ENCODE measurements at regions not wholly inside any gene's neighbourhood (a gene's known extent, or its start where the extent isn't known, plus 50 kb on each side); places are given as distances from the start of the nearest gene placed in this dataset.
A peak's percentile ranks its signal among the peaks of the same experiment; 100 is the strongest.

DNA sequence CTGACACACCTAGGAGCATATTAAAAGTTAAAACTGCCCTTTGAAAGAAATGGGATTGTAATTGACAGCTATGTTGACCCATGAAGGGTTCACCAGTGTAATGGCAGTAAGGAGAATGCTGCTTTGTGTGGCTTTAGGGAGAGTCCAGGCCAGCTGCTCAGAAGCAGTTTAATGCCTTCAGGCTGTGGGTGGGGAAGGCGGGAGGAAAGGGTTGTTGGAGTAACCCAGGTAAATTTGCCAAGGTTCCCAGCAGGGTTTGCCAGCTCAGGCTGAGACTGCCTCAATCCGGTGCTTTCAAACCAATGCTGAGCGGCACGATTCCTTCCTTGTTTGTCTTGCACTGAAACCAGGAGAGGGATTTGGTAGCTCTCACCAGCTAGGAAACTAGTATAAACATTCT lies 637.2 kb downstream of the INHBA start:
- no peak overlapping the region for H3K4me3 ChIP-seq (ENCODE audit: low read length)
- peak; percentile 85 for DNase-seq (ENCODE audit: low read depth)
- TF ChIP-seq, protein P1, sequence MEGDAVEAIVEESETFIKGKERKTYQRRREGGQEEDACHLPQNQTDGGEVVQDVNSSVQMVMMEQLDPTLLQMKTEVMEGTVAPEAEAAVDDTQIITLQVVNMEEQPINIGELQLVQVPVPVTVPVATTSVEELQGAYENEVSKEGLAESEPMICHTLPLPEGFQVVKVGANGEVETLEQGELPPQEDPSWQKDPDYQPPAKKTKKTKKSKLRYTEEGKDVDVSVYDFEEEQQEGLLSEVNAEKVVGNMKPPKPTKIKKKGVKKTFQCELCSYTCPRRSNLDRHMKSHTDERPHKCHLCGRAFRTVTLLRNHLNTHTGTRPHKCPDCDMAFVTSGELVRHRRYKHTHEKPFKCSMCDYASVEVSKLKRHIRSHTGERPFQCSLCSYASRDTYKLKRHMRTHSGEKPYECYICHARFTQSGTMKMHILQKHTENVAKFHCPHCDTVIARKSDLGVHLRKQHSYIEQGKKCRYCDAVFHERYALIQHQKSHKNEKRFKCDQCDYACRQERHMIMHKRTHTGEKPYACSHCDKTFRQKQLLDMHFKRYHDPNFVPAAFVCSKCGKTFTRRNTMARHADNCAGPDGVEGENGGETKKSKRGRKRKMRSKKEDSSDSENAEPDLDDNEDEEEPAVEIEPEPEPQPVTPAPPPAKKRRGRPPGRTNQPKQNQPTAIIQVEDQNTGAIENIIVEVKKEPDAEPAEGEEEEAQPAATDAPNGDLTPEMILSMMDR (IDR thresholded peaks at IDR 0.05; ENCODE audit: insufficient read depth, low read depth, low read length, missing control alignments): no peak

DNA sequence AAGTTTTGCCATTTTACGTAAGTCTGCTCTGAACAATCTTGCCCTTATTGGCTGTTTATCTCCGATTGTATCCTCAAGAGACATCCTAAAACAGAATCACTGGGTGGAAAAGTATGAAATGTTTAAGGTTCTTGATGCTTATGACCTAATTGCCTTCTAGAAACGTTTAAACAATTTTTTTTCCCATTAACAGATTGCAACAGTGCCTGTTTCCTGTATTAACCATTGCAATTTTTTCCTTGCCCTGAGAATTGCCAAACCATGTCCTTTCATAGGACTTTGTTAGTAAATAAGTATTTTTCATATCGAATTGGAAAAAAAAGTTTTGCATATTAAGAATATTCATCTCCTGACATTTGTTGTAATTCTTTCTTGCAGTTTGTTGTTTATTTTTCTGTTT lies 639.8 kb downstream of the INHBA start:
- TF ChIP-seq, protein P1 (IDR thresholded peaks at IDR 0.05; ENCODE audit: insufficient read depth, low read depth, low read length, missing control alignments): no peak
- no peak overlapping the region for H3K4me3 ChIP-seq (ENCODE audit: low read length)
- DNase-seq (ENCODE audit: low read depth): no peak

DNA sequence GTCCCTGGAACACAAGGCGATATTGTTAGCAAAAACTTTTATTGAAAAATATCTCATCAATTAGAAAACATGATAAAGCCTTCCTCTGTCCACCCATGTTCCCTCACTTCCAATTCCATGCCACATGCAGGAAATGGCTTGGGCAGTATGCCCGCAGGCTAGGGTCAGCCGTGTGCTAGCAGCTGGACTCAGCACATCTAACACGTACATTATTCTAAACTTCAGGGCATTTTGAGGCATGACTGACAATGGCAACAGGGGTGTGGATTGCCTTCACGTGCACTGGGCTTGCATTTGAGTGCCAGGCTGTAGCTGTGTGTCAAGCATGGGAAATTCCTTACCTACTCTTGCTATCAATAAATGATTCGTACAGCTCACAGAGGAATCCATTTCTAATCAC lies 642.1 kb downstream of the INHBA start:
- TF ChIP-seq, protein P1 (IDR thresholded peaks at IDR 0.05; ENCODE audit: insufficient read depth, low read depth, low read length, missing control alignments): no peak
- H3K4me3 ChIP-seq (ENCODE audit: low read length): no peak overlapping the region
- no peak for DNase-seq (ENCODE audit: low read depth)

DNA sequence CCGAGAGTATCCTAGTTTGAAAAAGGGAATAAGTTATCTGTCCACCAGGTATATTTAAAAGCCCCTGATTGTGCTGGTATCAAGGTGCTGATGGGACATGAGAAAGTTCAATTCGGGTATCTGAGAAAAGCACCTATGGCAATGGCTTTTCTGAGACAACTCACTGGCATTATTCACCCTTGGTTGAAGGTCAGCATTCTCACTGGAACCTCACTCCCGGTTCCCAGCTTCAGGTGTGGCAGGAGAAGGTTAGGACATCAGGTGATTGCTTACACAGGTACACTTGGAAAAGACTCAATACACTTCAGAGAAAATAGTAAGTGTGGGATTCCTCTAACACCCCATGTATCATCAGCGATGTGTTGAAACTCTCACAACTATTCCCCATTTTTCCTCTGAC lies 643.1 kb downstream of the INHBA start:
- no peak overlapping the region for H3K4me3 ChIP-seq (ENCODE audit: low read length)
- TF ChIP-seq, protein P1 (IDR thresholded peaks at IDR 0.05; ENCODE audit: insufficient read depth, low read depth, low read length, missing control alignments): no peak
- DNase-seq (ENCODE audit: low read depth): peak; percentile 31

DNA sequence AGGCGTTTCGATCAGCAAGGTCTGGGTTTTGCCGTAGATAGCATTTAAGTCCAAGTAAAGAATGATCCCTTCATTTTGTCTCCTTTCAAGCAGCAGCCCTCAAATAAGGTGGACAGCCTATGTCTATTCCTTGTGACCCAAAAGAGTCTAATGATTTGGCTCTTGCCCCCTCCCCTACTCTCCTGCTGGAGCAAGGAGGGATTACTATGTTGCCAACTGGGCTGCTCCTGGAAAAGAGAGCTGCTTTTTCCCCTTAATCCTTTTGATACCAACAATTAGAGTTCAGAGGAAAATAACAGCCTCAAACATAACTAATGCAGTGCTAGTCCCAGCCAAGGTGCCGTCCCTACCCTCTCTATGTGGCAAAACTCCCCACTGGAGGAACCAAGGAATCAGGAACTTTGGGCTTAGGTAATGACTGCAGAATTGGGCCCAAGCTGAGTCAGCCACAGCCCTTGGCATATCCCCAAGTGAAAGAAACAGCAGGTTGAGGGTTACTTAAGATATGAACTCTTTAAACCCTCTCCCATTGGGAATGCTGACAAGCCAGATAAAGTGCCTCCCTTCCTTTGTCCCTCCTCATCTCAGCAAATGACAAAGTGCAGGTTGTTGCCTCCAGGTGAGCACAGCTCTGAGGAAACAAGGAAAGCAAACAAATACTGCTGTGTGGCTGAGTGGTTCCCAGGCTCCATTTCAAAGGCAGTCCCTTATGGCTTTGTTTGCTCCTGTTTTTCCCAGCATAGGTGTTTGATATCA lies 643.7 kb downstream of the INHBA start:
- no peak overlapping the region for H3K4me3 ChIP-seq (ENCODE audit: low read length)
- TF ChIP-seq, protein P1 (IDR thresholded peaks at IDR 0.05; ENCODE audit: insufficient read depth, low read depth, low read length, missing control alignments): peak; percentile 4
- peak; percentile 78 for DNase-seq (ENCODE audit: low read depth)

DNA sequence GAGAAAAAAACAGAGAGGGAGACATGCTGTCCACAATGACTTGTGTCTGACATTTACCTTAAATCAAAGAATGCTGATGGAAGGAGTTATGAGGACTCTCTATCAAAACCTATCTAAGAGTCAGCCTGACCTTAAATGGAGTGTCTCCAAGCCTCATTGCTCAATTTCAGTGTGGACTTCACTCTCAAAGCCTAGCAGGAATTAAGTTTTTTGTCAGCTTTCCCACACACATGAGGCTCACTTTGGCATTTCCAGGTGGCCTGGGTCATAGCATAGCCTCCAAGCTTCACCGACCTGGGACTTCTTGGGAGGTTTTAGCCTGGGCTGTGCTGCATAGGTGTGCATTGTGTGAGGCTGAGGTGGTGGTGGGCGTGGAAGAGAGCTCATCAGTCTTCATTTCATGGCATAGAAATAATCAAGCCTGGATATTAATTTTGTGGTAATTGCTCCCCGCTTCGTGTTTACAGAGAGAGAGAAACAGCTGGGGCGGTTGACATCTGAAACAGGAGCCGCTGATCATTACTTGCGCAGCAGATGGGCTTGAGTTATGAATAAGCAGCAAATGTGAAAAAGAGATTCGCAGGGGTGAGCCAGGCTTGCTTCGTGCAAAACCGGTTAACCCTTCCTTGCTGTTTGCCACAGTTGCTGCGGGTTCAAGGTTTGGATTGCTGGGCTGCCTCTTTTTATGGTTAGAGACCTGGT lies 647.8 kb downstream of the INHBA start:
- no peak overlapping the region for H3K4me3 ChIP-seq (ENCODE audit: low read length)
- DNase-seq (ENCODE audit: low read depth): no peak
- TF ChIP-seq, protein P1 (IDR thresholded peaks at IDR 0.05; ENCODE audit: insufficient read depth, low read depth, low read length, missing control alignments): no peak
